A549 (cell line): ENCODE measurements at regions not wholly inside any gene's neighbourhood (a gene's known extent, or its start where the extent isn't known, plus 50 kb on each side); places are given as distances from the start of the nearest gene placed in this dataset.

ENCODE experiments used
- BHLHE40 ChIP-seq: IDR thresholded peaks from 2 replicates; pipeline ENCODE4 v1.6.1; 2012; ENCODE audit warnings: low read depth, low read length, inconsistent platforms
- EP300 ChIP-seq, 2 experiments: fragments of >200 bp; sonication (Bioruptor Twin); formaldehyde crosslinking; IDR thresholded peaks; 2 replicates in 1 of 2; 3 replicates in 1 of 2; pipeline ENCODE4 v1.6.1; 2016 to 2017
- JUN ChIP-seq, 2 experiments: fragments of >200 bp; sonication (Bioruptor Twin); formaldehyde crosslinking; IDR thresholded peaks; 2 replicates in 1 of 2; 3 replicates in 1 of 2; pipeline ENCODE4 v1.6.1; 2016 to 2017
- KDM1A ChIP-seq: fragments of 200-600 bp; sonication (generic); IDR thresholded peaks from 2 replicates; pipeline ENCODE4 v1.6.1; 2016; ENCODE audit warnings: low read depth, mild to moderate bottlenecking
- MYC ChIP-seq: IDR thresholded peaks from 2 replicates; pipeline ENCODE4 v1.6.1; 2012; ENCODE audit warnings: mild to moderate bottlenecking, inconsistent platforms, low read length, improper control_type of control experiment, borderline replicate concordance
- POLR2A ChIP-seq: IDR thresholded peaks from 2 replicates; pipeline ENCODE4 v1.6.1; 2012; ENCODE audit warnings: mild to moderate bottlenecking, low read length
- POLR2AphosphoS2 ChIP-seq: conservative IDR thresholded peaks from 2 replicates; pipeline ENCODE4 v1.6.1; 2012; ENCODE audit warnings: low read length, improper control_type of control experiment, inconsistent platforms
- RAD21 ChIP-seq, 2 experiments: fragments of >200 bp in 1 of 2; sonication (Bioruptor Twin) in 1 of 2; formaldehyde crosslinking in 1 of 2; IDR thresholded peaks in 1 of 2; conservative IDR thresholded peaks in 1 of 2; 2 replicates in 1 of 2; 3 replicates in 1 of 2; pipeline ENCODE4 v1.6.1; 2012 to 2018; ENCODE audit warnings: inconsistent platforms in 1 of 2
- RFX5 ChIP-seq: fragments of 450-650 bp; IDR thresholded peaks from 2 replicates; pipeline ENCODE4 v1.7.1; 2014; ENCODE audit warnings: antibody characterized with exemption, mild to moderate bottlenecking, moderate library complexity
- TF ChIP-seq, protein P1 (sequence below): IDR thresholded peaks from 2 replicates; pipeline ENCODE4 v1.6.1; 2012
- TF ChIP-seq, protein P2 (sequence below): fragments of >200 bp; sonication (Bioruptor Twin); formaldehyde crosslinking; IDR thresholded peaks from 3 replicates; pipeline ENCODE4 v1.5.1; 2016
- TF ChIP-seq, protein P3 (sequence below): IDR thresholded peaks from 2 replicates; pipeline ENCODE4 v1.6.1; 2012; ENCODE audit warnings: low read depth, borderline replicate concordance
- TF ChIP-seq, protein P4 (sequence below): fragments of >200 bp; sonication (Bioruptor Twin); formaldehyde crosslinking; IDR thresholded peaks from 3 replicates; pipeline ENCODE4 v1.6.1; 2016
- TF ChIP-seq, protein P5 (sequence below): fragments of 450-650 bp; IDR thresholded peaks from 2 replicates; pipeline ENCODE4 v1.6.1; 2014; ENCODE audit warnings: antibody characterized with exemption

DNA sequence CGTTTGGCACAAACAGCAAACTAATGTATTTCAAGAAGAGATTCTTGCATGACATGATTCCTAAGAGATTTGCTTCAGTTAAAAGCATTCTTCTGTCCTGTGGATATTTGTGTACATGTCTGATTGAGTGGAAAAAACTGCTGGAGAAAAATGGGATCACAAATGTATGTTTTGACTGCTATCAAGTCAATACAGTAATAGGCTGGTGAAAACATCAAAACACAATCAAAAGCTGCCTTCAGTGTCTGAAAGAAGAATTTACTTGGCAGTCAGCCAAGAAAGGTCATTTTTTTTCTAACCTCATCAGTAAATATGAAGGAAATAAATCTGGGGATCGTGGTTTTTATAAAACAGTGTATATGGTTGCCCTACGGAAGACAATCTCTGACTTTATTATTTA is 1214.8 kb downstream of the NSUN3 start:
- TF ChIP-seq, protein P1, sequence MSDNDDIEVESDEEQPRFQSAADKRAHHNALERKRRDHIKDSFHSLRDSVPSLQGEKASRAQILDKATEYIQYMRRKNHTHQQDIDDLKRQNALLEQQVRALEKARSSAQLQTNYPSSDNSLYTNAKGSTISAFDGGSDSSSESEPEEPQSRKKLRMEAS, result no peak
- TF ChIP-seq, protein P2, sequence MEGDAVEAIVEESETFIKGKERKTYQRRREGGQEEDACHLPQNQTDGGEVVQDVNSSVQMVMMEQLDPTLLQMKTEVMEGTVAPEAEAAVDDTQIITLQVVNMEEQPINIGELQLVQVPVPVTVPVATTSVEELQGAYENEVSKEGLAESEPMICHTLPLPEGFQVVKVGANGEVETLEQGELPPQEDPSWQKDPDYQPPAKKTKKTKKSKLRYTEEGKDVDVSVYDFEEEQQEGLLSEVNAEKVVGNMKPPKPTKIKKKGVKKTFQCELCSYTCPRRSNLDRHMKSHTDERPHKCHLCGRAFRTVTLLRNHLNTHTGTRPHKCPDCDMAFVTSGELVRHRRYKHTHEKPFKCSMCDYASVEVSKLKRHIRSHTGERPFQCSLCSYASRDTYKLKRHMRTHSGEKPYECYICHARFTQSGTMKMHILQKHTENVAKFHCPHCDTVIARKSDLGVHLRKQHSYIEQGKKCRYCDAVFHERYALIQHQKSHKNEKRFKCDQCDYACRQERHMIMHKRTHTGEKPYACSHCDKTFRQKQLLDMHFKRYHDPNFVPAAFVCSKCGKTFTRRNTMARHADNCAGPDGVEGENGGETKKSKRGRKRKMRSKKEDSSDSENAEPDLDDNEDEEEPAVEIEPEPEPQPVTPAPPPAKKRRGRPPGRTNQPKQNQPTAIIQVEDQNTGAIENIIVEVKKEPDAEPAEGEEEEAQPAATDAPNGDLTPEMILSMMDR, result no peak
- TF ChIP-seq POLR2A, result no peak
- TF ChIP-seq KDM1A, result no peak
- no peak for TF ChIP-seq BHLHE40
- no peak for TF ChIP-seq EP300 (IDR thresholded peaks at IDR 0.05)
- no peak for TF ChIP-seq RFX5
- TF ChIP-seq JUN (IDR thresholded peaks at IDR 0.05), result no peak
- TF ChIP-seq RAD21 (conservative IDR thresholded peaks at IDR 0.05 in 1 of 2, IDR thresholded peaks at IDR 0.05 in 1 of 2), result no peak
- TF ChIP-seq, protein P3, sequence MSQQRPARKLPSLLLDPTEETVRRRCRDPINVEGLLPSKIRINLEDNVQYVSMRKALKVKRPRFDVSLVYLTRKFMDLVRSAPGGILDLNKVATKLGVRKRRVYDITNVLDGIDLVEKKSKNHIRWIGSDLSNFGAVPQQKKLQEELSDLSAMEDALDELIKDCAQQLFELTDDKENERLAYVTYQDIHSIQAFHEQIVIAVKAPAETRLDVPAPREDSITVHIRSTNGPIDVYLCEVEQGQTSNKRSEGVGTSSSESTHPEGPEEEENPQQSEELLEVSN, result no peak
- TF ChIP-seq, protein P4, sequence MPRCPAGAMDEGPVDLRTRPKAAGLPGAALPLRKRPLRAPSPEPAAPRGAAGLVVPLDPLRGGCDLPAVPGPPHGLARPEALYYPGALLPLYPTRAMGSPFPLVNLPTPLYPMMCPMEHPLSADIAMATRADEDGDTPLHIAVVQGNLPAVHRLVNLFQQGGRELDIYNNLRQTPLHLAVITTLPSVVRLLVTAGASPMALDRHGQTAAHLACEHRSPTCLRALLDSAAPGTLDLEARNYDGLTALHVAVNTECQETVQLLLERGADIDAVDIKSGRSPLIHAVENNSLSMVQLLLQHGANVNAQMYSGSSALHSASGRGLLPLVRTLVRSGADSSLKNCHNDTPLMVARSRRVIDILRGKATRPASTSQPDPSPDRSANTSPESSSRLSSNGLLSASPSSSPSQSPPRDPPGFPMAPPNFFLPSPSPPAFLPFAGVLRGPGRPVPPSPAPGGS, result no peak
- no peak for TF ChIP-seq POLR2AphosphoS2
- no peak for TF ChIP-seq MYC
- TF ChIP-seq, protein P5, sequence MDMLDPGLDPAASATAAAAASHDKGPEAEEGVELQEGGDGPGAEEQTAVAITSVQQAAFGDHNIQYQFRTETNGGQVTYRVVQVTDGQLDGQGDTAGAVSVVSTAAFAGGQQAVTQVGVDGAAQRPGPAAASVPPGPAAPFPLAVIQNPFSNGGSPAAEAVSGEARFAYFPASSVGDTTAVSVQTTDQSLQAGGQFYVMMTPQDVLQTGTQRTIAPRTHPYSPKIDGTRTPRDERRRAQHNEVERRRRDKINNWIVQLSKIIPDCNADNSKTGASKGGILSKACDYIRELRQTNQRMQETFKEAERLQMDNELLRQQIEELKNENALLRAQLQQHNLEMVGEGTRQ, result no peak
